Heart left ventricle (tissue), 13 donors: ENCODE measurements at regions not wholly inside any gene's neighbourhood (a gene's known extent, or its start where the extent isn't known, plus 50 kb on each side); places are given as distances from the start of the nearest gene placed in this dataset.

ENCODE experiments used
- POLR2A ChIP-seq, 2 donors: fragments of 450-650 bp; IDR thresholded peaks; one replicate each; pipeline ENCODE4 v1.6.1; 2017; ENCODE audit warnings: antibody characterized with exemption in 2 of 2, mild to moderate bottlenecking in 2 of 2, moderate library complexity in 2 of 2
- TF ChIP-seq, protein P1 (sequence below), 12 donors: fragments of 200-600 bp; sonication (generic) in 4 of 12; IDR thresholded peaks; one replicate each; pipeline versions ENCODE4 v1.5.0 to v1.8.0; 2018 to 2022; ENCODE audit warnings: antibody characterized with exemption in 12 of 12, mild to moderate bottlenecking in 5 of 12
- donor health status: ischemic (EF 13 %, LVEDD 7.1; RV severe dilation, severe dysfunction).
- donor health status: DM: no; HTN: yes; CAD: no.
- donor health status: DM: no; HTN: no; CAD: no.
- donor health status: ischemic (EF 25% LVEDD 6.9; RV normal size, moderate dysfunction).
- donor health status: ischemic (EF 25% LVEDD 5.7; RV mildly dilated, moderate dysfunction).
- donor health status: ischemic (EF 35%, LVEDD 5.7; RV mildly dilated, moderate dysfunction).
- donor health status: nonischemic (EF 11% LVEDD 7.7; RV severe dilation, severe dysfunction).
- donor health status: DM: yes; HTN: yes; CAD: no.
- donor health status: PGD.
- donor health status: ischemic (EF 29% LVEDD 5.4; RV normal size, mild dysfunction).
- donor health status: nonischemic (EF 23%, LVEDD 6.1; RV moderate dilation, normal function).

DNA sequence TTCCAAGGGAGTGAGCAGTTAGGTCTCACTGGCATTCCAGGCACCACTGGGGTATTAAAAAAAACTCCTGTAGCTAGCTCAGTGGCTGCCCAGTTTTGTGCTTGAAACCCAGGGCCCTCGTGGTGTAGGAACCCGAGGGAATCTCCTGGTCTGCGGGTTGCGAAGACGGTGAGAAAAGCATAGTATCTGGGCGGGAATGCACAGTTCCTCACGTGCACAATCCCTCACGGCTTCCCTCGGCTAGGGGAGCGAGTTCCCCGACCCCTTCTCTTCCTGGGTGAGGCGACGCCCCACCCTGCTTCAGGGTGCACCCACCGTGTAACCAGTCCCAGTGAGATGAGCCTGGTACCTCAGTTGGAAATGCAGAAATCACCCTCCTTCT, 50.5 kb upstream of the PGBD5 start:
- TF ChIP-seq, protein P1, sequence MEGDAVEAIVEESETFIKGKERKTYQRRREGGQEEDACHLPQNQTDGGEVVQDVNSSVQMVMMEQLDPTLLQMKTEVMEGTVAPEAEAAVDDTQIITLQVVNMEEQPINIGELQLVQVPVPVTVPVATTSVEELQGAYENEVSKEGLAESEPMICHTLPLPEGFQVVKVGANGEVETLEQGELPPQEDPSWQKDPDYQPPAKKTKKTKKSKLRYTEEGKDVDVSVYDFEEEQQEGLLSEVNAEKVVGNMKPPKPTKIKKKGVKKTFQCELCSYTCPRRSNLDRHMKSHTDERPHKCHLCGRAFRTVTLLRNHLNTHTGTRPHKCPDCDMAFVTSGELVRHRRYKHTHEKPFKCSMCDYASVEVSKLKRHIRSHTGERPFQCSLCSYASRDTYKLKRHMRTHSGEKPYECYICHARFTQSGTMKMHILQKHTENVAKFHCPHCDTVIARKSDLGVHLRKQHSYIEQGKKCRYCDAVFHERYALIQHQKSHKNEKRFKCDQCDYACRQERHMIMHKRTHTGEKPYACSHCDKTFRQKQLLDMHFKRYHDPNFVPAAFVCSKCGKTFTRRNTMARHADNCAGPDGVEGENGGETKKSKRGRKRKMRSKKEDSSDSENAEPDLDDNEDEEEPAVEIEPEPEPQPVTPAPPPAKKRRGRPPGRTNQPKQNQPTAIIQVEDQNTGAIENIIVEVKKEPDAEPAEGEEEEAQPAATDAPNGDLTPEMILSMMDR (IDR thresholded peaks at IDR 0.05), result no peak
- no peak for TF ChIP-seq POLR2A (IDR thresholded peaks at IDR 0.05)
